IMR-90 (cell line): ENCODE measurements at regions not wholly inside any gene's neighbourhood (a gene's known extent, or its start where the extent isn't known, plus 50 kb on each side); places are given as distances from the start of the nearest gene placed in this dataset.
A peak's percentile ranks its signal among the peaks of the same experiment; 100 is the strongest.

Experiments
- ATAC-seq: fragments of 200-7000 bp; cut with Tn5 transposase; 2 replicates; pipeline ENCODE4 v1.9.1; 2020; ENCODE audit warnings: low read depth, mild to moderate bottlenecking, moderate library complexity
- BruUV-seq: library from RNA; stranded (reverse); fragments of 400-500 nt; replicated peaks from 2 replicates; lab custom pipeline; 2021; lab: Mats Ljungman, UMichigan
- CTCF ChIA-PET: fragments of 300-600 bp; formaldehyde crosslinking; extraction: SDS; loops from one replicate; lab custom pipeline; 2021; ENCODE audit warnings: antibody characterized with exemption; lab: Yijun Ruan, JAX
- POLR2A ChIA-PET: fragments of 300-600 bp; sonication (Branson Sonifier 250); formaldehyde crosslinking; loops from one replicate; lab custom pipeline; 2022; ENCODE audit warnings: antibody characterized with exemption; ENCODE audit not compliant: unreplicated experiment; lab: Charles Lee
- DNase-seq: peaks from one replicate; pipeline ENCODE4 v3.0.0; 2013
- H2AFZ ChIP-seq: replicated peaks from 2 replicates; pipeline ENCODE3; 2013; ENCODE audit warnings: low read length, mild to moderate bottlenecking; ENCODE audit not compliant: poor library complexity
- H2AK5ac ChIP-seq: 2 replicates; pipeline ENCODE4 v1.6.1; 2013; ENCODE audit warnings: low read depth, low read length, inconsistent platforms
- H2AK9ac ChIP-seq: replicated peaks from 2 replicates; pipeline ENCODE3; 2013; ENCODE audit warnings: mild to moderate bottlenecking, low read depth, low read length, moderate library complexity; ENCODE audit not compliant: poor library complexity
- H2BK120ac ChIP-seq: 2 replicates; pipeline ENCODE4 v1.6.1; 2013; ENCODE audit warnings: low read depth, low read length, inconsistent platforms
- H2BK15ac ChIP-seq: 3 replicates; pipeline ENCODE4 v1.6.1; 2013; ENCODE audit warnings: low read depth, low read length, inconsistent platforms
- H2BK20ac ChIP-seq: 2 replicates; pipeline ENCODE4 v1.6.1; 2013; ENCODE audit warnings: low read depth, mild to moderate bottlenecking, inconsistent platforms, low read length, moderate library complexity
- H2BK5ac ChIP-seq: 2 replicates; pipeline ENCODE4 v1.6.1; 2013; ENCODE audit warnings: mild to moderate bottlenecking, low read depth, low read length, inconsistent platforms; ENCODE audit not compliant: poor library complexity, severe bottlenecking
- H3K14ac ChIP-seq: replicated peaks from 2 replicates; pipeline ENCODE4 v1.6.1; 2013; ENCODE audit warnings: low read depth, low read length, inconsistent platforms
- H3K18ac ChIP-seq: 2 replicates; pipeline ENCODE4 v1.6.1; 2013; ENCODE audit warnings: low read depth, low read length, control low read depth
- H3K23ac ChIP-seq: 2 replicates; pipeline ENCODE4 v1.6.1; 2013; ENCODE audit warnings: low read depth, low read length, inconsistent platforms
- H3K27ac ChIP-seq: 2 replicates; pipeline ENCODE4 v1.5.1; 2013; ENCODE audit warnings: mild to moderate bottlenecking, control low read depth, low read length; ENCODE audit not compliant: insufficient read depth
- H3K27me3 ChIP-seq: 2 replicates; pipeline ENCODE4 v1.6.1; 2013; ENCODE audit warnings: low read length; ENCODE audit not compliant: control insufficient read depth, insufficient read depth
- H3K36me3 ChIP-seq: 2 replicates; pipeline ENCODE4 v1.6.1; 2013; ENCODE audit warnings: low read length, mixed read lengths; ENCODE audit not compliant: control insufficient read depth, insufficient read depth
- H3K4ac ChIP-seq: 2 replicates; pipeline ENCODE4 v1.6.1; 2013; ENCODE audit warnings: low read depth, low read length, inconsistent platforms
- H3K4me1 ChIP-seq: 2 replicates; pipeline ENCODE4 v1.6.1; 2013; ENCODE audit warnings: low read length, mixed read lengths; ENCODE audit not compliant: control insufficient read depth, insufficient read depth
- H3K4me2 ChIP-seq: 2 replicates; pipeline ENCODE4 v1.6.1; 2013; ENCODE audit warnings: low read depth, mild to moderate bottlenecking, control low read depth, low read length, moderate library complexity
- H3K4me3 ChIP-seq: 2 replicates; pipeline ENCODE4 v1.5.1; 2013; ENCODE audit warnings: low read depth, mild to moderate bottlenecking, control low read depth, low read length, moderate library complexity; ENCODE audit not compliant: insufficient read depth
- H3K56ac ChIP-seq: 2 replicates; pipeline ENCODE4 v1.6.1; 2013; ENCODE audit warnings: low read length, inconsistent platforms; ENCODE audit not compliant: insufficient read depth; ENCODE audit errors: extremely low read depth
- H3K79me1 ChIP-seq, 2 experiments: 2 replicates each; pipeline ENCODE4 v1.6.1; 2013; ENCODE audit warnings: low read length in 2 of 2, inconsistent platforms in 1 of 2, low read depth in 1 of 2
- H3K9ac ChIP-seq: 2 replicates; pipeline ENCODE4 v1.6.1; 2013; ENCODE audit warnings: low read depth, low read length, control low read depth
- H3K9me1 ChIP-seq: 2 replicates; pipeline ENCODE4 v1.6.1; 2013; ENCODE audit warnings: low read length, inconsistent platforms; ENCODE audit not compliant: insufficient read depth
- H3K9me3 ChIP-seq: 2 replicates; pipeline ENCODE4 v1.6.1; 2013; ENCODE audit warnings: low read length; ENCODE audit not compliant: control insufficient read depth, insufficient read depth
- H4K20me1 ChIP-seq: 2 replicates; pipeline ENCODE4 v1.6.1; 2013; ENCODE audit warnings: low read length, inconsistent platforms; ENCODE audit not compliant: insufficient read depth
- H4K5ac ChIP-seq: 2 replicates; pipeline ENCODE4 v1.6.1; 2013; ENCODE audit warnings: mild to moderate bottlenecking, low read depth, low read length, control low read depth
- H4K8ac ChIP-seq, 2 experiments: 2 replicates each; pipeline ENCODE4 v1.6.1; 2013; ENCODE audit warnings: low read depth in 2 of 2, low read length in 2 of 2, control low read depth in 1 of 2, inconsistent platforms in 1 of 2
- H4K91ac ChIP-seq: 2 replicates; pipeline ENCODE4 v1.6.1; 2013; ENCODE audit warnings: low read depth, low read length, inconsistent platforms; ENCODE audit not compliant: insufficient read depth
- CHD1 ChIP-seq: IDR thresholded peaks from 2 replicates; pipeline ENCODE4 v1.6.1; 2012; ENCODE audit warnings: low read depth, low read length, improper control_type of control experiment
- MAFK ChIP-seq: IDR thresholded peaks from 2 replicates; pipeline ENCODE4 v1.6.1; 2012; ENCODE audit warnings: low read depth, low read length, improper control_type of control experiment
- USF2 ChIP-seq: fragments of 150-350 bp; IDR thresholded peaks from 2 replicates; pipeline ENCODE4 v1.6.1; 2017; ENCODE audit warnings: mild to moderate bottlenecking, antibody characterized with exemption, low read length, low read depth
- WGBS, 2 experiments: methylation state at CpG; one replicate each; pipeline versions ENCODE4 v1.1.5 to v1.1.7; 2013; ENCODE audit warnings: missing lambda C conversion rate in 2 of 2; ENCODE audit not compliant: insufficient read length in 1 of 2; ENCODE audit errors: extremely low coverage in 2 of 2; 5-methylcytosine and 5-hydroxymethylcytosine counted together
- dilution Hi-C: fragments of 300-500 bp; cut with HindIII; formaldehyde crosslinking; loops from one replicate; pipeline ENCODE4 v1.14.3; 2018; ENCODE audit warnings: low sequenced_read_pairs; ENCODE audit not compliant: unreplicated experiment
- in situ Hi-C: fragments of 300-500 bp; cut with MboI; formaldehyde crosslinking; loops from 3 replicates; pipeline ENCODE4 v1.14.3; 2019; ENCODE audit warnings: low sequenced_read_pairs, inconsistent platforms, mixed read lengths
- intact Hi-C: fragments of 100-400 bp; cut with micrococcal nuclease; formaldehyde crosslinking; loops from 2 replicates; pipeline ENCODE4 v1.10.0; 2022

GRCh38 chr6:145486306-145486705 is 249.0 kb downstream of the EPM2A start:
- Histone ChIP-seq H2AK5ac (no peak overlapping the region), H2BK15ac (no peak overlapping the region), H3K14ac (no peak overlapping the region), H3K9me1 (no peaks in the 10 kb centered on the region), H3K4ac (no peak overlapping the region), H3K36me3 (no peaks in the 10 kb centered on the region), H3K9ac (no peak overlapping the region), H2BK5ac (no peak overlapping the region), H3K56ac (no peak overlapping the region), H3K4me2 (no peak overlapping the region), H3K9me3 (no peaks in the 10 kb centered on the region), H4K5ac (no peak overlapping the region), H3K18ac (no peak overlapping the region), H4K8ac (no peak overlapping the region), H3K79me1 (no peaks in the 10 kb centered on the region), H2BK120ac (no peak overlapping the region), H2AK9ac (no peak overlapping the region), H2AFZ (no peak overlapping the region), H3K4me3 (no peak overlapping the region), H4K91ac (no peak overlapping the region), H3K27ac (no peak overlapping the region), H2BK20ac (no peak overlapping the region), H3K23ac (no peak overlapping the region), H3K27me3 (no peaks in the 10 kb centered on the region; the same call in 1 of the 2 replicates), H4K20me1 (no peaks in the 10 kb centered on the region), H3K4me1 (no peaks in the 10 kb centered on the region)
- no TSS peak for BruUV-seq
- intact Hi-C loops (no loop called here), dilution Hi-C loops (no loop called here), in situ Hi-C loops (no loop called here)
- DNase-seq (no peak), ATAC-seq (no peak)
- no peak for TF ChIP-seq CHD1
- TF ChIP-seq MAFK = peak; percentile 31; the same call in 1 of the 2 replicates
- TF ChIP-seq USF2 = no peak
- no CpG with 5 or more reads among the region's 3 CpGs for WGBS, 2 experiments
- ChIA-PET POLR2A (no interaction called here), CTCF (no interaction called here)
